SK-N-SH treated with all-trans-retinoic acid at 6 μM for 48 hours (cell line): ENCODE measurements at regions not wholly inside any gene's neighbourhood (a gene's known extent, or its start where the extent isn't known, plus 50 kb on each side); places are given as distances from the start of the nearest gene placed in this dataset.

Source experiments
- ARNTL ChIP-seq: fragments of 450-650 bp; formaldehyde crosslinking; IDR thresholded peaks from 2 replicates; pipeline ENCODE4 v1.5.0; 2020; ENCODE audit warnings: low read depth, mild to moderate bottlenecking, moderate library complexity, borderline replicate concordance
- GLIS3 ChIP-seq: fragments of 250-450 bp; sonication (Bioruptor Pico); IDR thresholded peaks from 2 replicates; pipeline ENCODE4 v1.5.0; 2020; ENCODE audit warnings: mild to moderate bottlenecking, moderate library complexity
- ISL1 ChIP-seq: fragments of 250-450 bp; sonication (Bioruptor Pico); IDR thresholded peaks from 2 replicates; pipeline ENCODE4 v2.1.2; 2022; ENCODE audit warnings: mild to moderate bottlenecking, moderate library complexity
- OSR1 ChIP-seq: fragments of 250-450 bp; sonication (Bioruptor Pico); IDR thresholded peaks from 2 replicates; pipeline ENCODE4 v1.8.0; 2022; ENCODE audit warnings: moderate library complexity, mild to moderate bottlenecking, inconsistent platforms
- PPARA ChIP-seq: fragments of 250-450 bp; sonication (Bioruptor Pico); IDR thresholded peaks from 2 replicates; pipeline ENCODE4 v1.5.0; 2020; ENCODE audit warnings: mild to moderate bottlenecking, borderline replicate concordance
- SNAI2 ChIP-seq: fragments of 250-450 bp; sonication (Bioruptor Pico); IDR thresholded peaks from 2 replicates; pipeline ENCODE4 v1.5.0; 2020; ENCODE audit warnings: mild to moderate bottlenecking, moderate library complexity
- TCF4 ChIP-seq: fragments of 250-450 bp; sonication (Bioruptor Pico); IDR thresholded peaks from 2 replicates; pipeline ENCODE4 v1.8.0; 2021; ENCODE audit warnings: mild to moderate bottlenecking, moderate library complexity, borderline replicate concordance
- TSHZ2 ChIP-seq: fragments of 250-450 bp; sonication (Bioruptor Pico); IDR thresholded peaks from 2 replicates; pipeline ENCODE4 v1.5.0; 2020; ENCODE audit warnings: mild to moderate bottlenecking, moderate library complexity
- ZFP3 ChIP-seq: fragments of 250-450 bp; sonication (Bioruptor Pico); IDR thresholded peaks from 2 replicates; pipeline ENCODE4 v1.5.0; 2020; ENCODE audit warnings: mild to moderate bottlenecking, moderate library complexity
- ZFP30 ChIP-seq: fragments of 450-650 bp; formaldehyde crosslinking; IDR thresholded peaks from 2 replicates; pipeline ENCODE4 v1.5.0; 2022; ENCODE audit warnings: mild to moderate bottlenecking, moderate library complexity
- TF ChIP-seq, protein P1 (sequence below): fragments of 250-450 bp; sonication (Bioruptor Pico); IDR thresholded peaks from 2 replicates; pipeline ENCODE4 v1.8.0; 2020; ENCODE audit warnings: mild to moderate bottlenecking, moderate library complexity, borderline replicate concordance
- TF ChIP-seq, protein P2 (sequence below): fragments of 250-450 bp; sonication (Bioruptor Pico); IDR thresholded peaks from 2 replicates; pipeline ENCODE4 v1.8.0; 2021; ENCODE audit warnings: low read depth, mild to moderate bottlenecking, moderate library complexity, borderline replicate concordance

GRCh38 chr5:17339841-17340240 is 122.4 kb downstream of the BASP1 start:
- TF ChIP-seq ZFP3 (CRISPR knock-in tag) (no peak), TSHZ2 (CRISPR knock-in tag) (no peak), SNAI2 (CRISPR knock-in tag) (no peak), OSR1 (CRISPR knock-in tag) (no peak), ISL1 (CRISPR knock-in tag) (no peak), TCF4 (CRISPR knock-in tag) (no peak), PPARA (CRISPR knock-in tag) (no peak), ARNTL (CRISPR knock-in tag) (no peak), ZFP30 (CRISPR knock-in tag) (no peak), GLIS3 (CRISPR knock-in tag) (no peak)
- TF ChIP-seq, protein P1, sequence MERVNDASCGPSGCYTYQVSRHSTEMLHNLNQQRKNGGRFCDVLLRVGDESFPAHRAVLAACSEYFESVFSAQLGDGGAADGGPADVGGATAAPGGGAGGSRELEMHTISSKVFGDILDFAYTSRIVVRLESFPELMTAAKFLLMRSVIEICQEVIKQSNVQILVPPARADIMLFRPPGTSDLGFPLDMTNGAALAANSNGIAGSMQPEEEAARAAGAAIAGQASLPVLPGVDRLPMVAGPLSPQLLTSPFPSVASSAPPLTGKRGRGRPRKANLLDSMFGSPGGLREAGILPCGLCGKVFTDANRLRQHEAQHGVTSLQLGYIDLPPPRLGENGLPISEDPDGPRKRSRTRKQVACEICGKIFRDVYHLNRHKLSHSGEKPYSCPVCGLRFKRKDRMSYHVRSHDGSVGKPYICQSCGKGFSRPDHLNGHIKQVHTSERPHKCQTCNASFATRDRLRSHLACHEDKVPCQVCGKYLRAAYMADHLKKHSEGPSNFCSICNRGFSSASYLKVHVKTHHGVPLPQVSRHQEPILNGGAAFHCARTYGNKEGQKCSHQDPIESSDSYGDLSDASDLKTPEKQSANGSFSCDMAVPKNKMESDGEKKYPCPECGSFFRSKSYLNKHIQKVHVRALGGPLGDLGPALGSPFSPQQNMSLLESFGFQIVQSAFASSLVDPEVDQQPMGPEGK, result no peak
- TF ChIP-seq, protein P2, sequence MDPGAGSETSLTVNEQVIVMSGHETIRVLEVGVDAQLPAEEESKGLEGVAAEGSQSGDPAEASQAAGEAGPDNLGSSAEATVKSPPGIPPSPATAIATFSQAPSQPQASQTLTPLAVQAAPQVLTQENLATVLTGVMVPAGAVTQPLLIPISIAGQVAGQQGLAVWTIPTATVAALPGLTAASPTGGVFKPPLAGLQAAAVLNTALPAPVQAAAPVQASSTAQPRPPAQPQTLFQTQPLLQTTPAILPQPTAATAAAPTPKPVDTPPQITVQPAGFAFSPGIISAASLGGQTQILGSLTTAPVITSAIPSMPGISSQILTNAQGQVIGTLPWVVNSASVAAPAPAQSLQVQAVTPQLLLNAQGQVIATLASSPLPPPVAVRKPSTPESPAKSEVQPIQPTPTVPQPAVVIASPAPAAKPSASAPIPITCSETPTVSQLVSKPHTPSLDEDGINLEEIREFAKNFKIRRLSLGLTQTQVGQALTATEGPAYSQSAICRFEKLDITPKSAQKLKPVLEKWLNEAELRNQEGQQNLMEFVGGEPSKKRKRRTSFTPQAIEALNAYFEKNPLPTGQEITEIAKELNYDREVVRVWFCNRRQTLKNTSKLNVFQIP (CRISPR knock-in tag), result no peak
